Spleen (tissue), 7 donors: ENCODE measurements at regions not wholly inside any gene's neighbourhood (a gene's known extent, or its start where the extent isn't known, plus 50 kb on each side); places are given as distances from the start of the nearest gene placed in this dataset.

Source experiments
- CTCF ChIP-seq, 11 experiments: fragments of 200-600 bp in 7 of 11; fragments of 450-650 bp in 4 of 11; sonication (generic) in 4 of 11; IDR thresholded peaks in 8 of 11; conservative IDR thresholded peaks in 3 of 11; 1 replicate in 7 of 11; 2 replicates in 4 of 11; pipeline versions ENCODE4 v1.4.0 to v1.8.0; 2016 to 2021; ENCODE audit warnings: antibody characterized with exemption in 11 of 11, inconsistent platforms in 4 of 11, mild to moderate bottlenecking in 1 of 11
- POLR2A ChIP-seq, 3 donors: fragments of 450-650 bp; IDR thresholded peaks; one replicate each; pipeline ENCODE4 v1.5.1; 2017; ENCODE audit warnings: antibody characterized with exemption in 3 of 3, mild to moderate bottlenecking in 1 of 3
- POLR2AphosphoS5 ChIP-seq, 3 donors: sonication (generic); formaldehyde crosslinking; IDR thresholded peaks; one replicate each; pipeline ENCODE4 v1.5.1; 2017; ENCODE audit warnings: antibody characterized with exemption in 3 of 3
- donor health status: DM: no; HTN: no; CAD: no; lungs with moderate emphysema.
- donor health status: DM: no; HTN: no; CAD: no.
- donor health status: DM: no; HTN: no; CAD: no.

- TF ChIP-seq CTCF (IDR thresholded peaks at IDR 0.05 in 8 of 11, conservative IDR thresholded peaks at IDR 0.05 in 3 of 11) (no peak), POLR2AphosphoS5 (IDR thresholded peaks at IDR 0.05) (no peak), POLR2A (IDR thresholded peaks at IDR 0.05) (no peak)
Observed at GRCh38 chr20:19841740-19842139, 83.7 kb downstream of the RIN2 start.
